IMR-90 (cell line): ENCODE measurements at regions not wholly inside any gene's neighbourhood (a gene's known extent, or its start where the extent isn't known, plus 50 kb on each side); places are given as distances from the start of the nearest gene placed in this dataset.
A peak's percentile ranks its signal among the peaks of the same experiment; 100 is the strongest.

ENCODE experiments used
- ATAC-seq: fragments of 200-7000 bp; cut with Tn5 transposase; 2 replicates; pipeline ENCODE4 v1.9.1; 2020; ENCODE audit warnings: low read depth, mild to moderate bottlenecking, moderate library complexity
- BruUV-seq: library from RNA; stranded (reverse); fragments of 400-500 nt; replicated peaks from 2 replicates; lab custom pipeline; 2021; lab: Mats Ljungman, UMichigan
- CTCF ChIA-PET: fragments of 300-600 bp; formaldehyde crosslinking; extraction: SDS; loops from one replicate; lab custom pipeline; 2021; ENCODE audit warnings: antibody characterized with exemption; lab: Yijun Ruan, JAX
- POLR2A ChIA-PET: fragments of 300-600 bp; sonication (Branson Sonifier 250); formaldehyde crosslinking; loops from one replicate; lab custom pipeline; 2022; ENCODE audit warnings: antibody characterized with exemption; ENCODE audit not compliant: unreplicated experiment; lab: Charles Lee
- DNase-seq: peaks from one replicate; pipeline ENCODE4 v3.0.0; 2013
- H2AFZ ChIP-seq: replicated peaks from 2 replicates; pipeline ENCODE3; 2013; ENCODE audit warnings: low read length, mild to moderate bottlenecking; ENCODE audit not compliant: poor library complexity
- H2AK5ac ChIP-seq: 2 replicates; pipeline ENCODE4 v1.6.1; 2013; ENCODE audit warnings: low read depth, low read length, inconsistent platforms
- H2AK9ac ChIP-seq: replicated peaks from 2 replicates; pipeline ENCODE3; 2013; ENCODE audit warnings: mild to moderate bottlenecking, low read depth, low read length, moderate library complexity; ENCODE audit not compliant: poor library complexity
- H2BK120ac ChIP-seq: 2 replicates; pipeline ENCODE4 v1.6.1; 2013; ENCODE audit warnings: low read depth, low read length, inconsistent platforms
- H2BK15ac ChIP-seq: 3 replicates; pipeline ENCODE4 v1.6.1; 2013; ENCODE audit warnings: low read depth, low read length, inconsistent platforms
- H2BK20ac ChIP-seq: 2 replicates; pipeline ENCODE4 v1.6.1; 2013; ENCODE audit warnings: low read depth, mild to moderate bottlenecking, inconsistent platforms, low read length, moderate library complexity
- H2BK5ac ChIP-seq: 2 replicates; pipeline ENCODE4 v1.6.1; 2013; ENCODE audit warnings: mild to moderate bottlenecking, low read depth, low read length, inconsistent platforms; ENCODE audit not compliant: poor library complexity, severe bottlenecking
- H3K14ac ChIP-seq: replicated peaks from 2 replicates; pipeline ENCODE4 v1.6.1; 2013; ENCODE audit warnings: low read depth, low read length, inconsistent platforms
- H3K18ac ChIP-seq: 2 replicates; pipeline ENCODE4 v1.6.1; 2013; ENCODE audit warnings: low read depth, low read length, control low read depth
- H3K23ac ChIP-seq: 2 replicates; pipeline ENCODE4 v1.6.1; 2013; ENCODE audit warnings: low read depth, low read length, inconsistent platforms
- H3K27ac ChIP-seq: 2 replicates; pipeline ENCODE4 v1.5.1; 2013; ENCODE audit warnings: mild to moderate bottlenecking, control low read depth, low read length; ENCODE audit not compliant: insufficient read depth
- H3K27me3 ChIP-seq: 2 replicates; pipeline ENCODE4 v1.6.1; 2013; ENCODE audit warnings: low read length; ENCODE audit not compliant: control insufficient read depth, insufficient read depth
- H3K36me3 ChIP-seq: 2 replicates; pipeline ENCODE4 v1.6.1; 2013; ENCODE audit warnings: low read length, mixed read lengths; ENCODE audit not compliant: control insufficient read depth, insufficient read depth
- H3K4ac ChIP-seq: 2 replicates; pipeline ENCODE4 v1.6.1; 2013; ENCODE audit warnings: low read depth, low read length, inconsistent platforms
- H3K4me1 ChIP-seq: 2 replicates; pipeline ENCODE4 v1.6.1; 2013; ENCODE audit warnings: low read length, mixed read lengths; ENCODE audit not compliant: control insufficient read depth, insufficient read depth
- H3K4me2 ChIP-seq: 2 replicates; pipeline ENCODE4 v1.6.1; 2013; ENCODE audit warnings: low read depth, mild to moderate bottlenecking, control low read depth, low read length, moderate library complexity
- H3K4me3 ChIP-seq: 2 replicates; pipeline ENCODE4 v1.5.1; 2013; ENCODE audit warnings: low read depth, mild to moderate bottlenecking, control low read depth, low read length, moderate library complexity; ENCODE audit not compliant: insufficient read depth
- H3K56ac ChIP-seq: 2 replicates; pipeline ENCODE4 v1.6.1; 2013; ENCODE audit warnings: low read length, inconsistent platforms; ENCODE audit not compliant: insufficient read depth; ENCODE audit errors: extremely low read depth
- H3K79me1 ChIP-seq, 2 experiments: 2 replicates each; pipeline ENCODE4 v1.6.1; 2013; ENCODE audit warnings: low read length in 2 of 2, inconsistent platforms in 1 of 2, low read depth in 1 of 2
- H3K9ac ChIP-seq: 2 replicates; pipeline ENCODE4 v1.6.1; 2013; ENCODE audit warnings: low read depth, low read length, control low read depth
- H3K9me1 ChIP-seq: 2 replicates; pipeline ENCODE4 v1.6.1; 2013; ENCODE audit warnings: low read length, inconsistent platforms; ENCODE audit not compliant: insufficient read depth
- H3K9me3 ChIP-seq: 2 replicates; pipeline ENCODE4 v1.6.1; 2013; ENCODE audit warnings: low read length; ENCODE audit not compliant: control insufficient read depth, insufficient read depth
- H4K20me1 ChIP-seq: 2 replicates; pipeline ENCODE4 v1.6.1; 2013; ENCODE audit warnings: low read length, inconsistent platforms; ENCODE audit not compliant: insufficient read depth
- H4K5ac ChIP-seq: 2 replicates; pipeline ENCODE4 v1.6.1; 2013; ENCODE audit warnings: mild to moderate bottlenecking, low read depth, low read length, control low read depth
- H4K8ac ChIP-seq, 2 experiments: 2 replicates each; pipeline ENCODE4 v1.6.1; 2013; ENCODE audit warnings: low read depth in 2 of 2, low read length in 2 of 2, control low read depth in 1 of 2, inconsistent platforms in 1 of 2
- H4K91ac ChIP-seq: 2 replicates; pipeline ENCODE4 v1.6.1; 2013; ENCODE audit warnings: low read depth, low read length, inconsistent platforms; ENCODE audit not compliant: insufficient read depth
- CTCF ChIP-seq: conservative IDR thresholded peaks from 2 replicates; pipeline ENCODE4 v1.5.1; 2012; ENCODE audit warnings: mild to moderate bottlenecking, low read depth, low read length, improper control_type of control experiment
- ELK1 ChIP-seq: fragments of 150-350 bp; IDR thresholded peaks from 2 replicates; pipeline ENCODE4 v1.6.1; 2016; ENCODE audit warnings: low read depth, mild to moderate bottlenecking, low read length, moderate library complexity, borderline replicate concordance
- FOS ChIP-seq: fragments of 150-350 bp; IDR thresholded peaks from 2 replicates; pipeline ENCODE4 v1.6.1; 2016; ENCODE audit warnings: low read depth, low read length
- MAFK ChIP-seq: IDR thresholded peaks from 2 replicates; pipeline ENCODE4 v1.6.1; 2012; ENCODE audit warnings: low read depth, low read length, improper control_type of control experiment
- MAZ ChIP-seq: IDR thresholded peaks from 2 replicates; pipeline ENCODE4 v1.6.1; 2012; ENCODE audit warnings: low read depth, mild to moderate bottlenecking, low read length, improper control_type of control experiment, moderate library complexity, borderline replicate concordance
- POLR2A ChIP-seq: IDR thresholded peaks from 2 replicates; pipeline ENCODE4 v1.6.1; 2012; ENCODE audit warnings: mild to moderate bottlenecking, low read depth, low read length
- RAD21 ChIP-seq: IDR thresholded peaks from 2 replicates; pipeline ENCODE4 v1.6.1; 2012; ENCODE audit warnings: low read length, improper control_type of control experiment
- SMC3 ChIP-seq: fragments of 150-350 bp; IDR thresholded peaks from 2 replicates; pipeline ENCODE4 v1.6.1; 2016; ENCODE audit warnings: low read depth, mild to moderate bottlenecking, antibody characterized with exemption, low read length, moderate library complexity
- USF2 ChIP-seq: fragments of 150-350 bp; IDR thresholded peaks from 2 replicates; pipeline ENCODE4 v1.6.1; 2017; ENCODE audit warnings: mild to moderate bottlenecking, antibody characterized with exemption, low read length, low read depth
- WGBS, 2 experiments: methylation state at CpG; one replicate each; pipeline versions ENCODE4 v1.1.5 to v1.1.7; 2013; ENCODE audit warnings: missing lambda C conversion rate in 2 of 2; ENCODE audit not compliant: insufficient read length in 1 of 2; ENCODE audit errors: extremely low coverage in 2 of 2; 5-methylcytosine and 5-hydroxymethylcytosine counted together
- dilution Hi-C: fragments of 300-500 bp; cut with HindIII; formaldehyde crosslinking; loops from one replicate; pipeline ENCODE4 v1.14.3; 2018; ENCODE audit warnings: low sequenced_read_pairs; ENCODE audit not compliant: unreplicated experiment
- in situ Hi-C: fragments of 300-500 bp; cut with MboI; formaldehyde crosslinking; loops from 3 replicates; pipeline ENCODE4 v1.14.3; 2019; ENCODE audit warnings: low sequenced_read_pairs, inconsistent platforms, mixed read lengths
- intact Hi-C: fragments of 100-400 bp; cut with micrococcal nuclease; formaldehyde crosslinking; loops from 2 replicates; pipeline ENCODE4 v1.10.0; 2022

GRCh38 chr2:217249121-217250012 is 389.5 kb upstream of the TNP1 start:
- Histone ChIP-seq H3K18ac (peak overlapping the region; percentile 91), H2BK5ac (peak overlapping the region; percentile 18), H3K36me3 (no peaks in the 10 kb centered on the region), H3K23ac (0 out of 2 replicates have a peak overlapping the region, but pooled peaks have one; percentile 66), H3K9me1 (peaks cover 6% of the 10 kb centered on the region), H2AFZ (no peak overlapping the region), H3K56ac (no peak overlapping the region), H3K4me1 (peaks cover 30% of the 10 kb centered on the region), H3K4me3 (no peak overlapping the region), H3K27me3 (no peaks in the 10 kb centered on the region), H4K91ac (peak overlapping the region; percentile 85), H2BK15ac (peak overlapping the region; percentile 62; the same call in 2 of the 3 replicates), H4K5ac (peak overlapping the region; percentile 91), H4K8ac (peak overlapping the region; percentile 59 to 68), H3K4me2 (0 out of 2 replicates have a peak overlapping the region, but pooled peaks have one; percentile 29), H3K14ac (peak overlapping the region; percentile 70), H2AK5ac (peak overlapping the region; percentile 93), H2BK120ac (peak overlapping the region; percentile 43), H2AK9ac (no peak overlapping the region), H3K79me1 (peaks cover 0 to 4% of the 10 kb centered on the region in 2 experiments; a peak in 1 of 4 replicates), H3K4ac (peak overlapping the region; percentile 94), H3K9me3 (no peaks in the 10 kb centered on the region), H2BK20ac (peak overlapping the region; percentile 73), H3K27ac (peak overlapping the region; percentile 73; the same call in 1 of the 2 replicates), H3K9ac (peak overlapping the region; percentile 69), H4K20me1 (no peaks in the 10 kb centered on the region)
- no peak for ATAC-seq
- DNase-seq = no peak
- ChIA-PET POLR2A (interaction anchor here (0.7 to 1.0 kb wide), 2 partner anchors 30 to 272 kb away, joined by 3 to 16 read pairs; no protein-coding TSS in a partner anchor), CTCF (interaction anchor here (0.6 kb wide), 2 partner anchors 84 to 89 kb away, joined by 3 to 4 read pairs; no protein-coding TSS in a partner anchor)
- no TSS peak for BruUV-seq
- WGBS, 2 experiments = 50% methylated on average over 1 of the region's 8 CpGs; no CpG with 5 or more reads in 1 of the 2 experiments
- no peak for TF ChIP-seq FOS
- no peak for TF ChIP-seq USF2
- TF ChIP-seq ELK1 = no peak
- TF ChIP-seq CTCF = no peak
- TF ChIP-seq MAFK = no peak
- TF ChIP-seq POLR2A = no peak
- no peak for TF ChIP-seq SMC3
- no peak for TF ChIP-seq MAZ
- TF ChIP-seq RAD21 = no peak
- intact Hi-C loops = no loop called here
- in situ Hi-C loops = no loop called here
- dilution Hi-C loops = no loop called here
